Nephron progenitor cell (in vitro differentiated cells): ENCODE measurements at regions not wholly inside any gene's neighbourhood (a gene's known extent, or its start where the extent isn't known, plus 50 kb on each side); places are given as distances from the start of the nearest gene placed in this dataset.

Experiments used
- DNase-seq: peaks from one replicate; pipeline ENCODE4 v3.0.0; 2021
- H3K27ac Mint-ChIP-seq: 2 replicates; pipeline ENCODE4 v1.8.0; 2021; ENCODE audit warnings: mild to moderate bottlenecking, moderate library complexity, mixed read lengths
- H3K27me3 Mint-ChIP-seq: 2 replicates; pipeline ENCODE4 v1.8.0; 2021; ENCODE audit warnings: mild to moderate bottlenecking, low read depth, mixed read lengths; ENCODE audit not compliant: poor library complexity
- H3K36me3 Mint-ChIP-seq: 2 replicates; pipeline ENCODE4 v1.8.0; 2021; ENCODE audit warnings: low read depth, mixed read lengths
- H3K4me1 Mint-ChIP-seq: 2 replicates; pipeline ENCODE4 v1.8.0; 2021; ENCODE audit warnings: mixed read lengths
- H3K4me3 Mint-ChIP-seq: 2 replicates; pipeline ENCODE4 v1.8.0; 2021; ENCODE audit warnings: mild to moderate bottlenecking, moderate library complexity, mixed read lengths
- H3K9me3 Mint-ChIP-seq: 2 replicates; pipeline ENCODE4 v1.8.0; 2021; ENCODE audit warnings: mild to moderate bottlenecking, moderate library complexity, mixed read lengths
- CTCF ChIP-seq: fragments of 200-600 bp; sonication (generic); IDR thresholded peaks from 2 replicates; pipeline ENCODE4 v1.5.0; 2021; ENCODE audit warnings: antibody characterized with exemption

DNA sequence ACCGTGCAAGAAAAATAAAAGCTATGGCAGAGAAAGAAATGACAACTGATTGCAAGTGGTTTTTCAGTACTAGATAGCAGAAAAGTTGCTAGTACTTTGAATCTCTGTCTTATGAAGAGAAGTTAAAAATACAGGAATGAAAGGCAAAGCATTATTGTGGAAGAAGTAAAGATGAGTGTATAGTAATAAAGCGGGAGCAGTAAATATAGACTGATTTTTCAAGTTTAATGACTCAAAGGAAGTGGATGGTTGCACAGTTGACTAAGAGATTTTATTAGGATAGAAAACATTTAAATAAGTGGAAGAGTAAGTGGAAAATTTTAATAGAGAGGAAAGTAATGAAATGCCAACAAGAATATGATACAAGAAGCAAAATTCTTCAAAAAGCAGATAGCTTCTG is 1076.1 kb upstream of the CADM2 start:
- Mint-ChIP-seq H3K9me3 (no peaks in the 10 kb centered on the region), H3K4me1 (peaks cover 4% of the 10 kb centered on the region), H3K27ac (no peak overlapping the region), H3K27me3 (no peaks in the 10 kb centered on the region), H3K4me3 (no peak overlapping the region), H3K36me3 (no peaks in the 10 kb centered on the region)
- no peak for DNase-seq
- no peak for TF ChIP-seq CTCF

GRCh38 chr3:83890039-83890762 is 1068.6 kb upstream of the CADM2 start:
- Mint-ChIP-seq H3K4me1 (no peaks in the 10 kb centered on the region), H3K36me3 (no peaks in the 10 kb centered on the region), H3K27ac (no peak overlapping the region), H3K27me3 (no peaks in the 10 kb centered on the region), H3K4me3 (no peak overlapping the region), H3K9me3 (no peaks in the 10 kb centered on the region)
- DNase-seq = no peak
- TF ChIP-seq CTCF = no peak

GRCh38 chr3:83890763-83891135 is 1068.0 kb upstream of the CADM2 start:
- TF ChIP-seq CTCF = no peak
- Mint-ChIP-seq H3K27ac (no peak overlapping the region), H3K4me3 (no peak overlapping the region), H3K9me3 (no peaks in the 10 kb centered on the region), H3K36me3 (no peaks in the 10 kb centered on the region), H3K27me3 (peaks cover 3% of the 10 kb centered on the region), H3K4me1 (no peaks in the 10 kb centered on the region)
- DNase-seq = no peak

GRCh38 chr3:83894223-83894622 is 1064.6 kb upstream of the CADM2 start:
- H3K27me3 Mint-ChIP-seq = peaks cover 3% of the 10 kb centered on the region
- no peaks in the 10 kb centered on the region for H3K4me1 Mint-ChIP-seq
- no peak overlapping the region for H3K4me3 Mint-ChIP-seq
- no peak for TF ChIP-seq CTCF
- no peaks in the 10 kb centered on the region for H3K9me3 Mint-ChIP-seq
- no peak for DNase-seq
- no peaks in the 10 kb centered on the region for H3K36me3 Mint-ChIP-seq
- no peak overlapping the region for H3K27ac Mint-ChIP-seq

GRCh38 chr3:83895892-83896291 is 1062.9 kb upstream of the CADM2 start:
- H3K27ac Mint-ChIP-seq = no peak overlapping the region
- H3K4me3 Mint-ChIP-seq = no peak overlapping the region
- TF ChIP-seq CTCF = no peak
- H3K27me3 Mint-ChIP-seq = peaks cover 3% of the 10 kb centered on the region
- H3K4me1 Mint-ChIP-seq = no peaks in the 10 kb centered on the region
- no peak for DNase-seq
- no peaks in the 10 kb centered on the region for H3K9me3 Mint-ChIP-seq
- no peaks in the 10 kb centered on the region for H3K36me3 Mint-ChIP-seq

- Mint-ChIP-seq H3K27me3 (no peaks in the 10 kb centered on the region), H3K36me3 (no peaks in the 10 kb centered on the region), H3K9me3 (no peaks in the 10 kb centered on the region), H3K27ac (no peak overlapping the region), H3K4me3 (no peak overlapping the region), H3K4me1 (no peaks in the 10 kb centered on the region)
- TF ChIP-seq CTCF = no peak
- DNase-seq = no peak
These were observed 1055.8 kb upstream of the CADM2 start for GRCh38 chr3:83902787-83903533.
